Skin of body (tissue), 1 donor: ENCODE measurements at regions not wholly inside any gene's neighbourhood (a gene's known extent, or its start where the extent isn't known, plus 50 kb on each side); places are given as distances from the start of the nearest gene placed in this dataset.

Experiments
- DNase-seq: peaks from one replicate; lab custom pipeline; 2025; lab: John Stamatoyannopoulos, UW

DNA sequence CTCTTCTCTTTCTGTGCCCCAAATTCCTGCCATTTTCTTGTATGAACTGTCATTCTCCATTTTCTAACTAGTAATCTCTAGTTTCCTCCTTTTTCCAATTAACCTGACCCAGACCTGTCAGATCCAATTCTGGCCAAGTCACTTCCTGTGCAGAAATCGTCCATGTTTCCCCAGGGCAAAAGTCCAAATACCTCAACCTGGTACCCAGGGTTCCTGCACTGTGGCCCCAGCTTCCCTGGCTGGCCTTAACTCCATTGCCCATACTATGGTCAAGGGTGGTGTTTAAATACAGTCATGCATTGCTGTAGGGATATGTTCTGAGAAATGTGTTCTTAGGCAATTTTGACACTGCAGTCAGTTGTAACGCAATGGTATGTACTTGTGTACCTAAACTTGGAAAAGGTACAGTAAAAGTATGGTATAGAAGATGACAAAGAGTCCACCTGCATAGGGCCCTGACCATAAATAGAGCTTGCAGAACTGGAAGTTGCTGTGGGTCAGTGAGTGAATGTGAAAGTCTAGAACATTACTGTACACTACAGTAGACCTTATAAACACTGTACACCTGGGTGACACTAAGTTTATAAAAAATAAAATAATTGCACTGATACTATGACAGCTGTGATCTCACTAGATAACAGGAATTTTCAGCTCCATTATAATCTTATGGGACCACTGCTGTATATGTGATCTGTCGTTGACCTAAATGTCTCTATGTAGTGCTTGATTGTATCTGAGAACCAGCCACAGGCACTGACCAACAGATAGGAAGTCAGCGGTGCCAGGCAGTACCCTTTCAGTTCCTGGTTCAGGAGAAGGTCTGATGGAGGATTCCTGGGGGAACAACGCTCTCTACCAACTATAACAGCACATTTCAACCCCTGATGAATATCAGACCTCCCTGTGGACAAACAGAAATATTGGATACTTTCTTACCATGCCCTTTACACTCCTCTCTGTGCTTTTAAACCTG lies 336.1 kb upstream of the PROK2 start:
- no peak for DNase-seq

- no peak for DNase-seq
Measured at GRCh38 chr3:72120039-72120438, 335.1 kb upstream of the PROK2 start.

GRCh38 chr3:72118628-72119027 lies 333.7 kb upstream of the PROK2 start:
- no peak for DNase-seq

DNA sequence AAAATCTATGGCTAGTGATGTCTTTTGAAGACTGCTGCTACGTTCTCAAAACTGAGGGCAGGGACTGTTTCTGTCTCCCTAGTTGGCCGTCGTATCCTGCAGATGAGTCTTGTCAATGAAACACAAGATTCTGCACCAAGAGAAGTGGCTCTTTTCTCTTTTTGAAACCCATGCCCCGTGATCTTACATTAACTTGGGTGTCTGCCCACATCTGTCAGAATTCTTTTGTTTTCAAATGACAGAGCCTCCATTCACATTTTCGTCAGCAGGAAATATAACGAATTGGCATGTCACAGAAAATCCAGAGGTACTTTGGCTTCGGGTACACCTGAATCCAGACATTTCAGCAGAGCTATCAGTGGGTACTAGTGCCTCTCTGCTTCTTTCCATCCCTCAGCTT lies 331.3 kb upstream of the PROK2 start:
- no peak for DNase-seq

DNA sequence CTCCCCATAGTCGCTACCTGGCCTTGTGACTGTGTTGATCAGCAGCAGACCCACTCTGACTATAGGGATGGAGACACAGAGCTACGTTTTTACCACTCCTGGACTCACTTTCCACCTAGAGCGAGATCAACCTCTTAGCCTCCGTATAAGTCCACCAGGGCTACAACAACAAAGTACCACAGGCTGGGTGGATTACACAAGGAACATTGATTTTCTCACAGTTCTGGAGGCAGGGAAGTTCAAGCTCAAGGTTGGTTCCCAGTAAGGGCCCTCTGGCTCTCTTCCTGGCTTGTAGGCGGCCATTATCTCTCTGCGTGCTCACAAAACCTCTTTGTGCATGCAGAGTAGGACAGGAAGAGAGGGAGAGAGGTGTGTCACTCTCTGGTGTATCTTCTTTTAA lies 330.4 kb upstream of the PROK2 start:
- no peak for DNase-seq

GRCh38 chr3:72114773-72115172 lies 329.8 kb upstream of the PROK2 start:
- no peak for DNase-seq

DNA sequence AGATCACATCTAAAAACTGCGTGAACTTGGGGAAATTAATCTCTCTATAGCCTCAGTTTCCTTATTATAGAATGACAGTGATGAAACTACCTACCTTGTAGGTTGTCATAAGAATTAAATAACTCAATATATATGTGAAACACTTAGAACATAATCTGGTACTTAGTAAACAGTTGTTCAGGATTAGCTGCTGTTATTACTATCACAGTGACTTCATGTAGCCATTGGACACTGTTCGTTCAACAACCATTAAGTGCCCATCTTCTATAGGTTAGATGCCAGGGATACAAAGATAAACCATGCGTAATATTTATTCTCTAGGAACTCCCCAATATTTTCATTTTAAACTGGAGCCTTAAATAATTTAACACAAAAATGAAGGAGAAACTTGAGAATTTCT lies 329.0 kb upstream of the PROK2 start:
- no peak for DNase-seq

GRCh38 chr3:72113564-72113963 lies 328.6 kb upstream of the PROK2 start:
- DNase-seq = no peak

DNA sequence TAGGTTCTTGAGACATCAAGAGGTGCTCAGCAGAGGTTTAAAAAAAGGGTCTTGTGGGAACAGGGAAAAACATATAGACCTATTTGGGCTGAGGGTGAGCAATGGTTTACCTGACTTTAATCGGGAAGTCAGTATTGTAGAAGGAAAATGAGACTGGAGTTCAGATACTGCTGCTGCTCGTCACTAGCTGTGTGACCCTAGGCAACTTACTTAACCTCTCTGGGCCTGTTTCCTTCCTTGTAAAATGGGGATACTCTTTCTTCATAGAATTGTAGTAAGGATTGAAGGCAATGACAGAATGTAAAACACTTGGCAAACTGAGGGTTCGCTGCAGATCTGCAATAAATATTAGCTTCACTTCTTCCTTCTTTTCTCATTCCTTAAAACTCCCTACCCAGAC lies 327.5 kb upstream of the PROK2 start:
- DNase-seq = no peak

DNA sequence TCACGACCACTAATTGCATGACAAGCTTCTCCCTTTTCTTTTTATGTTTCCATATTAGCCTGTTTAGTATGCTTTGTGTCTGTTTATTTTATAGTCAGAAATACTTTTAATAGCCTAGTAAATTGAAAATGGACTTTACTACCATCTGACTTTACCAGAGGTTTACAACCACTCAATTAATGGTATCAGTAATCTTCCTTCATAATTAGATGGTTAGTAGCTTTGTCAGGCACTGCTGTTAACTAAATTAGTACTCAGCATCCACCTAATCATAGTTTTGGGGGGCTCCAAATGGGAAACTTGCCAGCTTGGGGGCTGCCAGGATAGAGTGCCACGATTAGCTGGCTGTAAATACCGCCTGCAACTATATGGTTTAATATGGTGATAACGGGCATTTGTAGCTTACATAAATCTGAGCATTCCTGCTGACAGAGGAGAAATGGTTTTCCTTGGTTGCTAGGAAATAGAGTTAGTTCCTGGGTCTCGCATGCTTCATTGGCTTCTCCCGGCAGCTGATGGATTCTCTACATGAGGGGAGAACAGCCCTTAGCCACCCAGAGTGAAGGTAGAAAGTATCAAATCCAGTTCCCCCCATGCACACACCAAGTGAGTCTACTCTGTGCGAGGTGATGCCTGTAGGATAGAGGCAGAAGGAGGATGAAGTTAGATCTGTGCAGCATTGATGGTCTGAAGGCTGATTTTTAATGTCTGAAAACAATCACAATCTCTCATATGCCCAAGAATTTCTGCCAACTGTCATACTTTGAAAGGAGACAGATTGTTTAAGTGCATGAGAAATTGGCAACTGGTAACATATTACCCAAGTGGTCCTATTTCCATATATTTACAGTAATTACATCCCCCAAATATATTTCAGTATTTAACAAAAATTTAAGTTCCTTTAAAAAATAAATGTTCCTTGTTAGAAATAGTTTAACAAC lies 326.6 kb upstream of the PROK2 start:
- no peak for DNase-seq

DNA sequence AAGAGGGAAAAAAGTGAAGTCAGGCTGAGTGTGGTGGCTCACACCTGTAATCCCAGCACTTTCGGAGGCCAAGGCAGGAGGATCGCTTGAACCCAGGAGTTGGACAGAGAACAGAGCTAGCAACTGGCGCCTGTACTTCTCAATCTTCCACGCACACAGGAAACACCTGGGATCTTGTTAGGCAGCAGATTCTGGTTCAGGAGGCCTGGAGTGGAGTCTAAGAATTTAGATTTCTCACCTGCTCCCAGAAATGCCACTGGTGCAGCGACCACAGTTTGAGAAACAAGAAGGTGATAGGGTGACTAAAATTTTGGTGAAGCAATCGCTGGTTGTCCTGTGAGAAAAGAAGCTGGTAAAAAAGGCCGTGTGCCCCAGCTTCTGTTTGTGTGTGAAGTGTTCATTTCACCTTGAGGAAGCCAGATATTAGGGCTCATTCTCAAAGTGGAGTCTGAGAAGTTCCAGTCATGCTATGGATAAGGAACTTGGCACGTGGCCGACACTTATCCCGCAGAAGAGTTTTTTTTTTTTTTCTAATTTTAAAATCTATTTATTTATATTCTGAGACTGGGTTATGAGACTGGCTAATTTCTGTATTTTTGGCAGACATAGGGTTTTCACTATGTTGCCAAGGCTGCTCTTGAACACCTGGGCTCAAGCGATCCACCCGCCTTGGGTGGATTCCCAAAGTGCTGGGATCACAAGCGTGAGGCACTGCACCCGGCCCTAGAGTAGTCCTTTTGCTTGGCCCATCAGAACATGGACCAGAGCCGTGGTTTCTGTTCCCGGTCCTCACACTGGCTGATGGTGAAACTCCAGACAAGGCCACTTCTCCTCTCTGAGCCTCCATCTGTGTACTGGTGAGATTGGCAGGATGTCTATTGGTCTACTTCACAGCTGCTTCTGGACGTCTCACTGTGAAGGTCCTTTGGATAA lies 324.6 kb upstream of the PROK2 start:
- no peak for DNase-seq

DNA sequence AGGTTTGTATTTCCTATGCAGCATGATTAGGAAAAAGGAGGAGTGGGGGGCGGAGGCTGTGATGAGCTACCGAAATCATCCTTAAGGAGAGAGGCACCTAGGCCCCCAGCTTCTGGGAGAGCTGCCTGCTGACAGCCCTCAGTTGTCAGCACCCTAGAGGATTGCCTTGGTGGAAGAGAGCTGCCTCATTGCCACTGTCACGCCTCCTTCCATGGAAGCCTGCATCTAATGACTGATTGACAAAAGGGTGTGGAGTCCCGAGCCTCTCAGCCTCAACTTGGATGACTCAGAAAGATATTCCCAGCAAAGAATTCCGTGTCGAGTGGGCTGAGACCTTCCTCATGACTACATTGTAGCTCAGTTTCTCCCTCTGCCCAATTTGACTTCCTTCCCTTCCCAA lies 320.4 kb upstream of the PROK2 start:
- no peak for DNase-seq

DNA sequence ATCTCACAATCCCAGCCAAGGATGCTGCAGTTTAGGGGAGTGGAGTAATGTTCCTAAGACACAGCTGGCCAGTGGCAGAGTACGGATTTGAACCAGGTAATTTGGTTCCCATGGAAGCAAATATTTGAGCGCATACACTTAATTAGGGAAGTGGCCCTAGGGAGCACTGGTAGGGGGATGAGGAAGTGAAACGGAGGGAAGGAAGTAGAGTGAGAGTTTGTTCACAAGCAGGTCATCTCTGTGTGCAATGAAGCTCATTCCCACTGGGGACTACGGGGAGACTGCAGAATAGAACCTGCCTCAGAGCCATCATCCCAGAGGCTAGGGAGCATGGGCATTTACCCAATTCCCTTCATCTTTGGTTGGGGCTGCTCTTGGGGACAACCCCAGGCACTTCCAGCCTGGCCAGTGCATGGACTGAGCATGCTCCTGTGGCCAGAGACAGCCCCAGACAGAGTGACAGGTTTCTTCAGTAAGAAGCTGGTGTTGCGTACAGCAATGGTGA lies 317.2 kb upstream of the PROK2 start:
- DNase-seq = peak; percentile 58

- DNase-seq = no peak
Measured at GRCh38 chr3:72101494-72101893, 316.5 kb upstream of the PROK2 start.

- DNase-seq = peak; percentile 87
Measured at GRCh38 chr3:72100601-72101187, 315.7 kb upstream of the PROK2 start.

GRCh38 chr3:72100080-72100511 lies 315.1 kb upstream of the PROK2 start:
- DNase-seq = no peak

- DNase-seq = no peak
Measured at GRCh38 chr3:72099326-72100079, 314.6 kb upstream of the PROK2 start.

DNA sequence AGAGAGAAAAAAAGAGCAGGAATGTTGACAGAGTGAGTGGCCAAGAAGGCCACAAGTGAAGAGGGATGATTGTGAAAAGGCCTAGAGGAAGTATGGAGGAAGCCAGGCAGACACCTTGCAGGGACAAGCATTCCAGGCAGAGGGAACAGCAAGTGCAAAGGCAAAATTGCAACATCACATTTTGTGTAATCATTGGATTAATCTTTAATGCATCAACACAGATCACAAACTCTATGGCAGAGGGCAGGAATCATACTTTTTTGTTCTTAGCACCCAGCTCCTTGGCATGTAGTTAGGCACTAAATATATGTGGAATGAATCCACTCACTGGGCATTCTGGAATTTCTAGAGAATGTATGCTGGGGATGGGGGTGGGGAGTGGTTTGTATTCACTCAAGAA lies 312.1 kb upstream of the PROK2 start:
- DNase-seq = no peak

- DNase-seq = no peak
Measured at GRCh38 chr3:72095521-72095920, 310.6 kb upstream of the PROK2 start.

DNA sequence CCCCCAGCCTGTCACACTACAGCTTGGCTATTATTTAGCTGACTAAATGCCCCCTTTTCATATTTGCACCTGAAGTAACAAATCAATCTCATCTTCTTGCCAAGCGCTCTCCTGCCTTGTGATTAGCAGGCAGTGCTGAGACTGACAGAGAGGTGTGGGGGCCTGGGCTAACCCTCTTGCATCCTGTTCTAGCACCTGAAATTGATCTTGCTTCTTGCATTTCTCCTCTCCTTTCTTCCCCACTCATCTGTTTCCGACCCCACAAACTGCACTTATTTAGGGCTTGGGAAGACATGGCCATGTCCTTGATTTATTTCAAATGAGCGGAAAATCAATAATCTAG lies 309.0 kb upstream of the PROK2 start:
- no peak for DNase-seq
